Mesothelial cell of epicardium (in vitro differentiated cells): ENCODE measurements at regions not wholly inside any gene's neighbourhood (a gene's known extent, or its start where the extent isn't known, plus 50 kb on each side); places are given as distances from the start of the nearest gene placed in this dataset.

Experiments
- DNase-seq, 2 experiments: peaks; one replicate each; pipeline ENCODE4 v3.0.0; 2021; ENCODE audit warnings: low spot score in 2 of 2; ENCODE audit not compliant: unreplicated experiment in 2 of 2
- H3K27ac Mint-ChIP-seq: 2 replicates; pipeline ENCODE4 v1.8.0; 2021; ENCODE audit warnings: mixed read lengths
- H3K27me3 Mint-ChIP-seq: 2 replicates; pipeline ENCODE4 v1.8.0; 2021; ENCODE audit warnings: low read depth, mixed read lengths
- H3K36me3 Mint-ChIP-seq: 2 replicates; pipeline ENCODE4 v1.8.0; 2021; ENCODE audit warnings: mixed read lengths
- H3K4me1 Mint-ChIP-seq: 2 replicates; pipeline ENCODE4 v1.8.0; 2021; ENCODE audit warnings: mixed read lengths
- H3K4me3 Mint-ChIP-seq: 2 replicates; pipeline ENCODE4 v1.8.0; 2021; ENCODE audit warnings: mild to moderate bottlenecking, moderate library complexity, mixed read lengths
- H3K9me3 Mint-ChIP-seq: 2 replicates; pipeline ENCODE4 v1.8.0; 2021; ENCODE audit warnings: mixed read lengths
- TF ChIP-seq, protein P1 (sequence below): fragments of 200-600 bp; sonication (generic); IDR thresholded peaks from one replicate; pipeline ENCODE4 v1.5.0; 2021; ENCODE audit warnings: antibody characterized with exemption; ENCODE audit not compliant: unreplicated experiment

DNA sequence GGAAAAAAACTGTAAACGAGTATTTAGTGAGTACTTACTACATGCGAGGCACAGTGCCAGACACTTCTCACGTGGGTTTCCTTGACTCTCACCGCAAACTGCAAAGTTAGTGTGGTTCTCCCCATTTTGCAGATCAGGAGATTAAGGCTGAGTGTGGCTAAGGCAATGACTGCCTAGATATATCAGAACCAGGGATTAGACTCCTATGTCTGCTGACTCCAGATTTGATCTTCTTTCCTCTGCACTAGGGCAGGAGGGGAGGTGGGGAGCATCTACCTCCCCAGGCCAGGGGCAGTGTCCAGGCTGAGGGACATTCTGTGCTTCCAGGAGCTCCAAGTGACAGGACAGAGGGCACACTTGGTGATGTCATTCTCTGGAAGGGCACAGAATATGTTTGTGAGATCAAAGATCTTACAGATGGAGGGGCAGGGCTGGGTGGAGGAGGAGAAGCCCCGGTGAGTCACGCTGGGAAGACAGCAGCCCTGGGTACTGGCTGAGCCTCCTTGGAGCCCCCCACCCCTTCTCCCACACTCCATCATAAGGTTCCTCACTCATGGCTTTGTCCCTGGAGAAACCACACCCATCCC is 92.4 kb downstream of the RHOB start:
- Mint-ChIP-seq H3K36me3 (no peaks in the 10 kb centered on the region), H3K4me1 (peaks cover 20% of the 10 kb centered on the region), H3K9me3 (no peaks in the 10 kb centered on the region), H3K27ac (no peak overlapping the region), H3K27me3 (no peaks in the 10 kb centered on the region), H3K4me3 (no peak overlapping the region)
- no peak for DNase-seq
- TF ChIP-seq, protein P1, sequence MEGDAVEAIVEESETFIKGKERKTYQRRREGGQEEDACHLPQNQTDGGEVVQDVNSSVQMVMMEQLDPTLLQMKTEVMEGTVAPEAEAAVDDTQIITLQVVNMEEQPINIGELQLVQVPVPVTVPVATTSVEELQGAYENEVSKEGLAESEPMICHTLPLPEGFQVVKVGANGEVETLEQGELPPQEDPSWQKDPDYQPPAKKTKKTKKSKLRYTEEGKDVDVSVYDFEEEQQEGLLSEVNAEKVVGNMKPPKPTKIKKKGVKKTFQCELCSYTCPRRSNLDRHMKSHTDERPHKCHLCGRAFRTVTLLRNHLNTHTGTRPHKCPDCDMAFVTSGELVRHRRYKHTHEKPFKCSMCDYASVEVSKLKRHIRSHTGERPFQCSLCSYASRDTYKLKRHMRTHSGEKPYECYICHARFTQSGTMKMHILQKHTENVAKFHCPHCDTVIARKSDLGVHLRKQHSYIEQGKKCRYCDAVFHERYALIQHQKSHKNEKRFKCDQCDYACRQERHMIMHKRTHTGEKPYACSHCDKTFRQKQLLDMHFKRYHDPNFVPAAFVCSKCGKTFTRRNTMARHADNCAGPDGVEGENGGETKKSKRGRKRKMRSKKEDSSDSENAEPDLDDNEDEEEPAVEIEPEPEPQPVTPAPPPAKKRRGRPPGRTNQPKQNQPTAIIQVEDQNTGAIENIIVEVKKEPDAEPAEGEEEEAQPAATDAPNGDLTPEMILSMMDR, result no peak

DNA sequence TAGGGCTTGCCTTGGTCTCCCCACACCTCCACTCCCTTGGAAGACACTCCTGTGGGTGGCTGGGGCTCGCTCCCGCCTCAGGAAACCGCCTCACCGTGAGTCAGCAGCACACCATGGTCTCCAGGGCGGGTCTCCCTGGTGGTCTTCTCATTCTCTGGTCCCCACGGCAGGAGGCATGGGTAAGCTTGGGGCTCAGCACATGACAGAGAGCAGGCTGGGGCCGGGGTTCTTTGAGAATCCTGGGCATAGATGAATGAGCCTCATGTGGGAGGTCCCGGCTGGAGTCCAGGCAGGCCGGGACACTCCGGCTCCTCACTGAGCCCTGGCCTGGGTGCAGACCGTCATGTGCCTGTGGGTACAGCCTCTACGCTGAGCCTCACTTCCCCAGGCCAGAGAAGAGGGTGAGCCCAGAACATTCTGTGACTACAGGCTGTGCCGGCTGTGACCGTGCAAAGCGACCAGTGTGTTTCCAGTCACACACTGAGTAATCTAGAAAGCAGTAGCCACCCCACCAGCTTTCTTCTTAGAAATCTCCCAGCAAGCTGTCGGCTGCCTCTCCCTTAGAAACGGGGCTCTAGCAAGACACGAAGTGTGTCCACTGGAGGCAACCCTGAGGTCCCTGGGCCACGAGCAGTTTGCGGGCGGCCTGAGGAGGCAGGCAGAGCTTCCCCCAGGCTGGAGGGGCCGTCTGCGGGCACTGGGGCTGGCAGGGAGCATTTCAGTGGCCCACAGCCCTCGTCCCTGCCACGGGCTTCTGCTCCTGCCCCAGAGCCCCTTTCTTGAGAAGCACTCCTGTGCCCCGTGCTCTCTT is 93.1 kb downstream of the RHOB start:
- no peak for DNase-seq
- Mint-ChIP-seq H3K4me1 (peaks cover 23% of the 10 kb centered on the region), H3K36me3 (no peaks in the 10 kb centered on the region), H3K27ac (no peak overlapping the region), H3K27me3 (no peaks in the 10 kb centered on the region), H3K4me3 (no peak overlapping the region), H3K9me3 (no peaks in the 10 kb centered on the region)
- TF ChIP-seq, protein P1, result no peak

DNA sequence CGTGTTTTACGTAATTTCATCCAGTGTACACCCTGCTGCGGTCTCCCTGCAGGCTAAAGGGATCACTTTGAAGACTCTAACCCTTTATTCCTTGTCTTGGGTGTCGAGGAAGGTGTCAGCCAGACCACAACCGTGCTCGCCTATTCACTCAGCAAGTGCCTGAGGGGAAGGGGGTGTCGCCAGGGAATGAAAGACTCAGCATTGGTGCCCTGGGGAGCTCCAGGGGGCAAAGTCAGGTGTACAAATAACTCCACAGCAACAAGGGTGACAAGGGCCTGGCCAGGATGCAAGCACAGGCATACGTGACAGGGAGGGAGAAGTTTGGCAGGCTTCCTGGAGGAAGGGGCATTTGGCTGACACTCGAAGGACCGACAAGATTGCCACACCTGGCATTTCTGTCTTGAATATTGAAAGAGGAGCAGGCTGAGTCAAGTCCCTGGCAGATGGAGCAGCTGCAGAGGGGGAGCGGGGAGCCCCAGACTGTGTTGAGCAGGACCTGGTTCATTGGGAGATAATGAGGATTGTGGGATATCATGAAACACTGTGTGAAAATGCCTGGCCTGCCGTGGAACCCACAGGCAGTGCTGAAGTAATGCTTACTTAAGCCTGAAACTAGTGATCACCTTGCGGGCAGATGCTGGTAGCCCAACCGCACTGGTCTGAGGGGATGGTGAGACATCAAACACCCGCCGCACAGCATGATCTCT is 93.9 kb downstream of the RHOB start:
- Mint-ChIP-seq H3K9me3 (peaks cover 3% of the 10 kb centered on the region), H3K36me3 (no peaks in the 10 kb centered on the region), H3K4me3 (no peak overlapping the region), H3K4me1 (peaks cover 23% of the 10 kb centered on the region), H3K27me3 (no peaks in the 10 kb centered on the region), H3K27ac (no peak overlapping the region)
- DNase-seq, result no peak
- TF ChIP-seq, protein P1, result no peak

DNA sequence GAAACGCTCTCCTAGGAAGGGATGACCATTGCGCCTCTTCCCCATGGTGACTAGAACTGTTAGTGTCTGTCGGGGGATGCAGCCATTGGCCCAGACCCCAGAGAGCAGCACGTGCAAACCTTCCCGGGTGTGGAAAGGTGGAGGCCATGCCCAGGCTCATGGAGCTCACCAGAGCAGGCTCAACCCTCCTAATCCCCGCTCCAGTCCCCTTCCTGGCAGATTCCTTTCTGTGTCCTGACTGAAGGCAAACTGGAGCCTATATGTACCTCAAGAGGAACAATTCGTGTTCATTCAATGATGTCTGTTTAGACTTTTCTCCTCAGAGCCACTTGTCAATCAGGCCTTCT is 94.4 kb downstream of the RHOB start:
- no peaks in the 10 kb centered on the region for H3K27me3 Mint-ChIP-seq
- peaks cover 3% of the 10 kb centered on the region for H3K9me3 Mint-ChIP-seq
- no peak overlapping the region for H3K4me3 Mint-ChIP-seq
- TF ChIP-seq, protein P1, result no peak
- DNase-seq, result no peak
- no peak overlapping the region for H3K27ac Mint-ChIP-seq
- H3K4me1 Mint-ChIP-seq, result peaks cover 23% of the 10 kb centered on the region
- H3K36me3 Mint-ChIP-seq, result no peaks in the 10 kb centered on the region

DNA sequence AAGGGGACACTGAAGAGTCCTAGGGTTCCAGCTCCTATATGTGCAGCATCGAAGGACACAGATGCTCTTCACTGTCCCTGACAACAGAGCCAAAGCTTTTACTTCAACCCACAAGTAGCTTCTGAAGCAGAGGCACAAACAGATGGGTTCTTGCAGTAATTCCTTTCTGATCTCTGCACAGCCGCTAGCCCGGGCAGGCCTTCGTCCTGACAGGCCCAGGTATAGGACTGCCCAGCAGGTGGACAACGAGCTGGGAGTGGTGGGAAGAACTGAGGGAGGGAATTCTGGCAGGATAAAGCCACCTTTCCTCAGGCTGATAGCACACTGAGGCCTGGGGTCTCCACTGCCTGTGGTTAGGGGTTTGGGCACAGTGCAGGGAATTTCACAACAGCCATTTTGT is 94.8 kb downstream of the RHOB start:
- TF ChIP-seq, protein P1, result no peak
- no peaks in the 10 kb centered on the region for H3K36me3 Mint-ChIP-seq
- H3K4me3 Mint-ChIP-seq, result no peak overlapping the region
- peaks cover 3% of the 10 kb centered on the region for H3K9me3 Mint-ChIP-seq
- H3K4me1 Mint-ChIP-seq, result peaks cover 23% of the 10 kb centered on the region
- DNase-seq, result no peak
- H3K27me3 Mint-ChIP-seq, result no peaks in the 10 kb centered on the region
- H3K27ac Mint-ChIP-seq, result no peak overlapping the region
